D721Med (cell line): ENCODE measurements at regions not wholly inside any gene's neighbourhood (a gene's known extent, or its start where the extent isn't known, plus 50 kb on each side); places are given as distances from the start of the nearest gene placed in this dataset.

ENCODE experiments used
- DNase-seq: peaks from one replicate; pipeline ENCODE4 v3.0.0; 2011; ENCODE audit warnings: low spot score; ENCODE audit not compliant: insufficient read length
- FAIRE-seq: peaks from 2 replicates; lab custom pipeline; 2011; peaks lifted over from hg19 to GRCh38; lab: Jason Lieb, UNC
- TF ChIP-seq, protein P1 (sequence below): IDR thresholded peaks from 2 replicates; pipeline ENCODE4 v1.5.1; 2012; ENCODE audit warnings: mild to moderate bottlenecking, control low read depth; ENCODE audit not compliant: insufficient read depth; ENCODE audit errors: missing control alignments

DNA sequence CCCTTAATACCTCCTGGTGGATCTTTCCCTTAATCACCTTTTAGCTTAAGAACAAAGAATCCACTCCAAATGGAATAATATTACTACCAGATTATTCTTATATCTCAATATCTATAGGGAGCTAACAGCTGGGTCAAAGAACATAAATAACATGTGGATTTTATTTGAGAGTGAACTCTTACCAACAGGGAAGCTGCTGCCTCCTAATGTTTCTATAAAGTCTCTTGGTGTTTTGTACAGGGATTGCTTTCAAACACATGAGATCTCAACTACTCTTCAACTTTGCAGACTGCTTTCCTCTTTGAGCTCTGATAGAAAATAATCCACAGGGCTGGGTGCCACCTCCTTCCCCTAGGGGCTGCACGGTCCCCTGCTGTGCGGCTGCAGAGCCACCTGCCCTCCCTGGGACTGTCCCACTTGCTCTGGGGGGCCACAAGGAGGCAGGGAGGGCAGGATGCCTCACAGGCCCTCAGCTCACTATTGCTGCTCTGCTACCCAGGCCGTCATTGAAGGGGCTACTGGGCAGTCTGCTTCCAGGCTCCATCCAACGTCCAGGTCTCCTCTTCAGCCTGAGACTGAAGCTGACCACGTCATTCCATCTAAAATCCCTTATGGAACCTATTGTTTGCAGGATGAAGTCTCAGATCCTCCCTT is 191.2 kb downstream of the CXCL12 start:
- no peak for DNase-seq
- FAIRE-seq = no peak

DNA sequence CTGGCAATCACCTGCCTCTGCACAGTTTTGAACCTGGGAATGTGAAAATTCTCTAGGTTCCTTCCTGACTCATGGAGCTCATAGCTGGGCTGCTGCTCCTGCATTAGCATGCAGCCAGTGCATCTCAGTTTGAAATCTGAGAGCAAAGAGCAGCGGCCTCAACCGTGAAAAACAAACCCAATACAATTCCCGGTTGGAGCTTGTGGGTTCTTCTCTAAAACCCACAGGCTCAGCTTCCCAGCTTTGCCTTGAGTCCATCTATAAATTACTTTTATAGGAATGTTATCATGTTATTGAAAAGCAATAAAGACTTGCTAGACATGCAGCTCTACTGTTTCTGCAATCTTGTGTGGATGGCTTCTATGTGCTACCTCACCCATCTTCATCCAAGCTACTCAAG is 191.7 kb downstream of the CXCL12 start:
- FAIRE-seq (no peak), DNase-seq (no peak)
- TF ChIP-seq, protein P1, sequence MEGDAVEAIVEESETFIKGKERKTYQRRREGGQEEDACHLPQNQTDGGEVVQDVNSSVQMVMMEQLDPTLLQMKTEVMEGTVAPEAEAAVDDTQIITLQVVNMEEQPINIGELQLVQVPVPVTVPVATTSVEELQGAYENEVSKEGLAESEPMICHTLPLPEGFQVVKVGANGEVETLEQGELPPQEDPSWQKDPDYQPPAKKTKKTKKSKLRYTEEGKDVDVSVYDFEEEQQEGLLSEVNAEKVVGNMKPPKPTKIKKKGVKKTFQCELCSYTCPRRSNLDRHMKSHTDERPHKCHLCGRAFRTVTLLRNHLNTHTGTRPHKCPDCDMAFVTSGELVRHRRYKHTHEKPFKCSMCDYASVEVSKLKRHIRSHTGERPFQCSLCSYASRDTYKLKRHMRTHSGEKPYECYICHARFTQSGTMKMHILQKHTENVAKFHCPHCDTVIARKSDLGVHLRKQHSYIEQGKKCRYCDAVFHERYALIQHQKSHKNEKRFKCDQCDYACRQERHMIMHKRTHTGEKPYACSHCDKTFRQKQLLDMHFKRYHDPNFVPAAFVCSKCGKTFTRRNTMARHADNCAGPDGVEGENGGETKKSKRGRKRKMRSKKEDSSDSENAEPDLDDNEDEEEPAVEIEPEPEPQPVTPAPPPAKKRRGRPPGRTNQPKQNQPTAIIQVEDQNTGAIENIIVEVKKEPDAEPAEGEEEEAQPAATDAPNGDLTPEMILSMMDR = no peak

More for the DNA sequence above, 191.2 kb downstream of the CXCL12 start:
- TF ChIP-seq, protein P1 = no peak

DNA sequence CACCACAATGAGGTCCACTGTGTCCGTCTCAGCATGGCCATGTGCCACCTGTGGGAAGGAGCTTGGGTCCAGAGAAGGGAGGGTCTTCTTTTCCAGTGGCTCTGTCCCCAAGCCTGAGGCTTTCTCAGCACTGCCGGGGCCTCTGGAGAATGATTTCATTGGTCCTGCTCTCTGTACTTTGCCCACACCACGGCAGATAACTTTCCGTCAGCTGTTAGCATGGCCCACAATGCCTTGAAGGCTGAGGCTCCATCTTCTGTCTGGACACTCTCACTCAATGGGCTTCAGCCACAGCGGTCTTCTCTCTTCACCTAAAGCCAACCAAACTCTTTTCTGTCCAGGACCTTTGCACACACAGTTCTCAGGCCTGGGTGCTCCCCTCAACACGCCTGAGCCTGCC is 192.5 kb downstream of the CXCL12 start:
- TF ChIP-seq, protein P1 = no peak
- DNase-seq (no peak), FAIRE-seq (no peak)

DNA sequence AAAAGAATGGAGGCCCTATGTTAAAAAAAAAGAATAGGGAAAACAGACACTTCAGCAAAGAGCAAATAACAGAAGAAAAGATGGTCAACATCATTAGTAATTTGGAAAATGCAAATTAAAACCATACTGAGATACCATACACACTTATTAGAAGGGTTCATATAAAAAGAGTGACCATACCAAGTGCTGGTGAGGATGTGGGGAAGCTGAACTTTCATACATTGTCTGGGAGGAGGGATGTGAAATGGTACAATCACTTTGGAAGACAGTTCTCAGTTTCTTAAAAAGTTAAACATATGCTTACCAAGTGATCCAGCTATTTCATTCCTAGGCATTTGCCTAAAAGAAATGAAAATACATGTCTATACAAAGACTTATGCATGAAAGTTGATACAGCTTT is 194.4 kb downstream of the CXCL12 start:
- FAIRE-seq (no peak), DNase-seq (no peak)
- TF ChIP-seq, protein P1 = no peak

DNA sequence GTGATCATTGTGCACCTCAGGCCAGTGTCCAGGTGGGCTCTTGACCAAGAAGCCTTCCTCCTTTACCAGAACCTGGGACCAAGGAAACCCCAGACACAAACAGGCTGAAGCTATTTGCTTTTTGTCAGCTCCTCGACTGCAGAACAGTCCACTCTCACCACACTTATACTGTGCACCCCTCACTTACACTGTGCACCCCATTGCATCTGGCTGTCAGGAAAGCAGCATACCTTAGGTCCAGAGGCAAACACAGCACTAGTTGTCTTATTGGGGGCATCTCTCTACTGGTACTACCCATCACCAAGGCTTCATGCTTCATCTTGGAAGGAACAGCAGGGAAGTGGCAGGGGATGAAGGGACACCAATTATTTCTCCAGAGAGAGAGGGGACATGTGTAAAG is 198.1 kb downstream of the CXCL12 start:
- no peak for FAIRE-seq

DNA sequence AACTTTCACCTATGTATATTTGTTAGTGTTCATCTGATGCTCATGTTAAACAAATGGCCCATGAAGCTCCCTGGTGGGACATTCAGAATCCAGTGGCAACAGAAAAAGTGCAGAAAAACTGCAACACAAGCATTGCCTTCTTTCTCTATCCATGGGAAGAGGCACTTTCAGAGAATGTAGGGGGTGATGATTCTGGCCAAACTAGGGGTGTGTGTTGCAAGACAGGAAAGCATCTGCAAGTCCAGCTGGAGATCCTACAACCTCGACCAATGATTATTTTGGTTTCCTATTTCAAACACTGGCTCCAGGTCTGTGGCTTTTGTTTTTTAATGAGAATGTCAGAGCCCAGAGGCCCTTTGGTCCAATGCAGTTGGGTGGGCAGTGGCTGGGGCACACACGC is 198.7 kb downstream of the CXCL12 start:
- FAIRE-seq (no peak), DNase-seq (no peak)
- TF ChIP-seq, protein P1 = no peak

More for the DNA sequence above, 198.1 kb downstream of the CXCL12 start:
- DNase-seq = no peak
- TF ChIP-seq, protein P1 = no peak

DNA sequence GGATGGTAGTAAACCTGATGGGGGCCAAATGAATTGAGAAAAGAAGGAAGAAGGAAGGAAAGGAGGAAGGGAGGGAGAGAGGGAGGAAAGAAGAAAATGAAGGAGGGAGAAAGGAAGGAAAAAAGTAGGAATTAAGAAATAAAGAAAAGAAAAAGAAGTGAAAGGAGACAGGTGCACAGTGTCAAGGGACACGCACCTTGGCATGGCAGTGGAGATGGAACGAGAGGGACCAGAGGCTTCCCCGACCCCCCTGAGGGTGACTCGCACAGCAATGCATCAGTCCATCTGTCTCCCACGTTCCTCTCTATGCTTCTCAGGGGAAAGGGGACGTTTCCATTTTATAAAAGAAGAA is 199.6 kb downstream of the CXCL12 start:
- no peak for FAIRE-seq
- TF ChIP-seq, protein P1 = no peak
- no peak for DNase-seq
